BE2C (cell line): ENCODE measurements at regions not wholly inside any gene's neighbourhood (a gene's known extent, or its start where the extent isn't known, plus 50 kb on each side); places are given as distances from the start of the nearest gene placed in this dataset.
"Not testable (repeated sequence)": the region's sequence is repeated elsewhere in the genome, so short reads cannot be mapped to it uniquely, and the experiment has no call there.

Experiments used
- DNase-seq: peaks from one replicate; pipeline ENCODE4 v3.0.0-alpha.2; 2020
- H3K27me3 ChIP-seq: fragments of 250-450 bp; sonication (Bioruptor Pico); 2 replicates; pipeline ENCODE4 v1.5.1; 2020; ENCODE audit warnings: mild to moderate bottlenecking
- H3K36me3 ChIP-seq: fragments of 250-450 bp; sonication (Bioruptor Pico); 2 replicates; pipeline ENCODE4 v1.5.1; 2020; ENCODE audit warnings: mild to moderate bottlenecking
- H3K4me1 ChIP-seq: fragments of 250-450 bp; sonication (Bioruptor Pico); 2 replicates; pipeline ENCODE4 v1.5.1; 2020
- H3K4me3 ChIP-seq: 2 replicates; pipeline ENCODE4 v1.5.1; 2011; ENCODE audit warnings: low read depth, low read length
- H3K9me3 ChIP-seq: fragments of 250-450 bp; sonication (Bioruptor Pico); 2 replicates; pipeline ENCODE4 v1.5.1; 2020
- CTCF ChIP-seq: IDR thresholded peaks from 2 replicates; pipeline ENCODE4 v1.5.1; 2012; ENCODE audit warnings: mild to moderate bottlenecking, low read depth, low read length

DNA sequence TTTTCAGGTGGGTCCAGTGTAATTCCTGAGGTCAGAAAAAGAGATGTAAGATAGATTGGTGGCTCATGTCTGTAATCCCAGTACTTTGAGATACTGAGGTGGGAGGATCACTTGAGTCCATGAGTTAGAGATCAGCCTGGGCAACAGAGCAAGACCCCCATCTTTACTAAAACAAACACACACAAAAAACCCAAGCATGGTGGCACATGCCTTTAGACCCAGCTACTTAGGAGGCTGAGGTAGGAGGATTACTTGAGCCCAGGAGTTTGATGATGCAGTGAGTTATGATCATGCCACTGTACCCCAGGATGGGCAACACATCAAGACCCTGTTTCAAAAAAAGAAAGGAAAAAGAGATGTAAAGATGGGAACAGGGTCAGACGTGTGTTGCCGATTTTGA is 857.4 kb upstream of the NDST4 start:
- no peak for DNase-seq
- no peaks in the 10 kb centered on the region for H3K27me3 ChIP-seq

GRCh38 chr4:115969756-115970155 is 856.3 kb upstream of the NDST4 start:
- H3K27me3 ChIP-seq: no peaks in the 10 kb centered on the region
- DNase-seq: no peak

More for the DNA sequence above, 857.4 kb upstream of the NDST4 start:
- Histone ChIP-seq H3K4me1 (no peaks in the 10 kb centered on the region), H3K4me3 (no peak overlapping the region), H3K9me3 (no peaks in the 10 kb centered on the region), H3K36me3 (no peaks in the 10 kb centered on the region)
- TF ChIP-seq CTCF: no peak

DNA sequence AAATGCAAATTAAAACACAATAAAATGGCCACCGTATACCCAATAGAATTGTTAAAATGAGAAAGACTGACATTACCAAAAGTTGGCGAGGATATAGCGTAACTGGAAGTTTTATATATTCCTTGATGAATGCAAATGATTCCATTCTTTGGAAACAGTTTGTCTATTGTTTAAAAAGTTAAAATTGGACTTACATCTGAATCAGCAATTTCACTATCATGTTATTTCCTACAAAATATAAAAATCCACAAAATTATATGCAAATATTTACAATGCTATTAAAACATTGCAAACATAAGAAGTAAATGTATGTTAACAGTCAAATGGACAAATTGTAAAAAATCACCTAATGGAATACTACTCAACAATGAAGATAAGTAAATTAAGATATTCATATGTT is 852.2 kb upstream of the NDST4 start:
- Histone ChIP-seq H3K27me3 (peaks cover 3% of the 10 kb centered on the region; the same call in 1 of the 2 replicates), H3K36me3 (no peaks in the 10 kb centered on the region), H3K4me1 (no peaks in the 10 kb centered on the region), H3K9me3 (no peaks in the 10 kb centered on the region), H3K4me3 (no peak overlapping the region)
- DNase-seq: no peak
- TF ChIP-seq CTCF: no peak

More at GRCh38 chr4:115969756-115970155, 856.3 kb upstream of the NDST4 start:
- TF ChIP-seq CTCF: no peak
- Histone ChIP-seq H3K36me3 (no peaks in the 10 kb centered on the region), H3K4me1 (no peaks in the 10 kb centered on the region), H3K9me3 (no peaks in the 10 kb centered on the region), H3K4me3 (no peak overlapping the region)

DNA sequence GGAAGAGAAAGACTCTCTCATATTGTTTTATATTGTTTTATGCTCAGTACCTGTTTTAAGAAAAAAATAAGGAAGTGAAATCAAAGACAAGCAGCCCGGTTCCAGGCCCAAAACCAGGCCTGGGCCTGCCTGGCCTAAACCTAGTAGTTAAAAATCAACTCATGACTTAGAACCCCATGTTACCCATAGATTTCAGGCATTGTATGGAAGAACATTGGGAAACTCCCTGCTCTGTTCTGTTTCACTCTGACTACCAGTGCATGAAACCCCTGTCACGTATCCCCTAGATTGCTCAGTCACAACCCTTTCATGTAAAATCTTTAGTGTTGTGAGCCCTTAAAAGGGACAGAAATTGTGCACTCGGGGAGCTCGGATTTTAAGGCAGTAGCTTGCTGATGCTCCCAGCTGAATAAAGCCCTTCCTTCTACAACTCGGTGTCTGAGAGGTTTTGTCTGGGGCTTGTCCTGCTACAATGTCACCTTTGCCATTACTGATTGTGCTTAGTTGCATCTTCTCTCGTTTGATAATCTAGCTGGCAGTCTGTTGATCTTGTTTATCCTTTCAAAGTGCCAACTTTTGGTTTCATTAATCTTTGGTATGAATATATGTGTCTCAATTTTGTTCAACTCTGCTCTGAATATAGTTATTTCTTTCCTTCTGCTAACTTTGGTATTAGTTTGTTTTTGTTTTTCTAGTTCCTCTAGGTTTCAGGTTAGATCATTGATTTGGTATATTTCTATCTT is 842.8 kb upstream of the NDST4 start:
- DNase-seq, H3K36me3 ChIP-seq, H3K9me3 ChIP-seq, H3K27me3 ChIP-seq, H3K4me3 ChIP-seq, H3K4me1 ChIP-seq: not testable (repeated sequence)

- H3K4me1 ChIP-seq: no peaks in the 10 kb centered on the region
- H3K27me3 ChIP-seq: no peaks in the 10 kb centered on the region
- no peak overlapping the region for H3K4me3 ChIP-seq
- no peaks in the 10 kb centered on the region for H3K36me3 ChIP-seq
- no peak for DNase-seq
- H3K9me3 ChIP-seq: no peaks in the 10 kb centered on the region
- TF ChIP-seq CTCF: no peak
Measured at GRCh38 chr4:115950806-115951205, 837.4 kb upstream of the NDST4 start.

DNA sequence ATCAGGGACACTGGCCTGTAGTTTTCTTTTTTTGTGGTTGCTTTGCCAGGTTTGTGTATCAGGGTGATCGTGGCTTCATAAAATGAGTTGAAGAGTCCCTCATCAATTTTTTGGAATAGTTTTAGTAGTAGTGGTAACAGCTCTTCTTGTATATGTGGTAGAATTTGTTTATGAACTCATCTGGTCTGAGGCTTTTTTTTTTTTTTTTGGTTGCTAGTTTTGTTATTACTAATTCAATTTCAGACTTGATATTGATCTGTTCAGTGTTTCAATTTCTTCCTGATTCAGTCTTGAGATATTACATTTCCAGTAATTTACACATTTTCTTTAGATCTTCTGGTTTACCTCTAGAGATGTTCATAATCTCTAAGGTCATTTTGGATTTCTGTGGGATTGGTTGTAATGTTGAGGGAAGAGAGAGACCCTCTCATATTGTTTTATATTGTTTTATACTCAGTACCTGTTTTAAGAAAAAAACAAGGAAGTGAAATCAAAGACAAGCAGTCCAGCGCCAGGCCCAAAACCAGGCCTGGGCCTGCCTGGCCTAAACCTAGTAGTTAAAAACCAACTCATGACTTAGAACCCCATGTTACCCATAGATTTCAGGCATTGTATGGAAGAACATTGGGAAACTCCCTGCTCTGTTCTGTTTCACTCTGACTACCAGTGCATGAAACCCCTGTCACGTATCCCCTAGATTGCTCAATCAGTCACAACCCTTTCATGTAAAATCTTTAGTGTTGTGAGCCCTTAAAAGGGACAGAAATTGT is 836.7 kb upstream of the NDST4 start:
- not testable (repeated sequence) for DNase-seq, H3K27me3 ChIP-seq, H3K9me3 ChIP-seq, H3K4me3 ChIP-seq, H3K36me3 ChIP-seq, H3K4me1 ChIP-seq

GRCh38 chr4:115945026-115945425 is 831.6 kb upstream of the NDST4 start:
- H3K4me3 ChIP-seq: no peak overlapping the region
- H3K36me3 ChIP-seq: no peaks in the 10 kb centered on the region
- DNase-seq: no peak
- no peak for TF ChIP-seq CTCF
- no peaks in the 10 kb centered on the region; the same call in 1 of the 2 replicates for H3K4me1 ChIP-seq
- H3K9me3 ChIP-seq: no peaks in the 10 kb centered on the region
- H3K27me3 ChIP-seq: no peaks in the 10 kb centered on the region
